Dedifferentiated amniotic fluid mesenchymal stem cell (primary cell): ENCODE measurements at regions not wholly inside any gene's neighbourhood (a gene's known extent, or its start where the extent isn't known, plus 50 kb on each side); places are given as distances from the start of the nearest gene placed in this dataset.
"Not testable (repeated sequence)": the region's sequence is repeated elsewhere in the genome, so short reads cannot be mapped to it uniquely, and the experiment has no call there.

Experiments
- DNase-seq: peaks from one replicate; pipeline ENCODE4 v3.0.0-alpha.2; 2016; ENCODE audit errors: extremely low spot score

DNA sequence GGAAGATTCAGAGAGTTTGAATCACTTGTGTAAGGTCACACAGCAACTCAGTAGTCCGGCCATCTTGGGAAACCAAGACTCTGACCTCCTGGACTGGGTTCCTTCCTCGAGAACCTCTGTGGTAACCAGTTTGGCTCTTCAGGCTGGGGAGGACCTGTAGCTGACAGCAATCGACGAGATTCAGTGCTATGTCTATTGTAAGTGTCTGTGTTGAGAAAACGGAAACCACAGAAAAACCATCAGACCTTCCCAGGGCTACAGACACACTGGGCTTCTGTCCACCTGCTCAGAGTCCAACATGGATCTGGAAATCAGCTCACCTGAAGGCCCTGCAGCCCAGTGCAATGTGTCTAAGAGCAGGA lies 403.7 kb downstream of the RPS24 start:
- DNase-seq = no peak

DNA sequence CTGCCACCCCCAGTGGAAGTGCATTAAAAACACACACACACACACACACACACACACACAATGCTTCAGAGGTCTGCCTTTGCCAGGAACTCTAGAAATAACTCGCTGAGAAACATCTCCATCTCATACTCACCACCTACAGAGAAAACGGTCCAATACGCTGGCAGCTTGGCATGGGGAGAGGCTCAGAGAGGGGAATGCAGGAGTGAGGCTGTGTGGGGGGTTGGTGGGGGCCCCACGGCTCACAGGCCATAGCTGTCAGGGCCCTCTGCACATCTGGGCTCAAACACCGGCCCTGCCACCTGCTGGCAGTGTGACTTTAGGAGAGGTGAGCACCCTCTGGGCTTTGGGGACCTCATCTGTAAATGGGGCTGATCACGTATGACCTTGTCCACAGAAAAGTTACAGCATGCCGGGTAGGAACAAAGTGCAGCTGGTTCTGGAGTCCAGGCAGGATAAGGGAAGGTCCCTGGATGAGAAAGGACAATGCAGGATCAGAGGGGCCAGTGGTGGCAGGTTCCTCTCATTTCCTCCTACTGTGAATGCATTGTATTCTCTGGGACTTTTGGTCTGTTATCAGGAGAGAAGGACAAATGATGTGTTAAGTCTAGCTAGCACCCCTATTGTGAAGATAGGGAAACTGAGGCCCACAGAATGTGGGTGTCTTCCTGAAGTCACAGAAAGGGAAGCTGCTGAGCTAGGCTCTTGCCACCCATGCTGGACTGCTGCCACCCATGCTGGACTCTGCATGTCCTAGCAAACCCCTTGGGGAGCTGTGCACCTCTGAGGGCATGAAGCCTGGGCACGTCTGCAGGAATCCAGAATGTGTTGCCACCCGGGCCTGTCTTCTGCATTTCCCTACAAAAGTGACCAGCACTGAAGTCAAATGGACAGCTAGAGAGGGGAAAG lies 404.6 kb downstream of the RPS24 start:
- no peak for DNase-seq

DNA sequence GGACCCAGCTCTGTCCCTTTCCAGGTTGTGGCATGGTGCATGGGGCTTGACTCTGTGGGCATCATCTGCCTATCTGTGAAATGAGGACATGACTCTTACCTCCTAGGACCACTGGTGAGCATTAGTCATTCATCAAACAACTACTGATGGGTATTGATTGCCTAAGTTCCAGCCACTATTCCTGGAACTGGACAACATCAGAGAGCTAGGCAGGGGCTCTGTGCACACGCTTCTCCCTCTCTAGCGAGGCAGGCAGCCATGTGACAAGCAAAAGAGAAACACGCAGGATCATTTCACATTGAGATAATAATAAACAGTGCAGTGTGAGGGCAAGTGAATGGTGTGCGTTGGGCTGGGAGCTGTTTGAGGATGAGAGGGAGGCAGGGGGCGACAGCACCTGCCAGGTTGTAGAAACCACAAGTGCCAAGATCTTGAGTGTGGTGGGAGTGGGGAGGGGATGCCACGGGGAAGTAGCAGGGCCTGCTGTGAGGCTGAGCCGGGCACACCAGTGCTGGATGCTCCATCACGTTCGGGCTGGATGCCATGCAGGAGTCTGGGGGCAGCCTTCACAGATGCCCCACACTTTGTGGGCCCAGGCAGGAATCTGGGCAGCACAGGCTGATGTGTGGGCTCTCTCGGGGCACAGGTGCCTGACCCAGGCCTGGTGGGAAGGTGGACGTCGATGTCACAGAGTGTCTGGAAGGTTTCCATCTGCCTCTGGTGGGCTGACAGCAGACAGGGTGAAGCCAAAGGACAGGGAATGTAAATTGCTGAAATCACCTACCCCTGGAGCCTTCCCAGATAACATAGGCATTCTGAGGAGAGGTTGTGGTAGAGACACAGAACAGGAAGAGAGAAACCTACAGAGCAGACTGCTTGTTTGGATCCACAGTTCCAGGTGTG lies 405.5 kb downstream of the RPS24 start:
- no peak for DNase-seq

DNA sequence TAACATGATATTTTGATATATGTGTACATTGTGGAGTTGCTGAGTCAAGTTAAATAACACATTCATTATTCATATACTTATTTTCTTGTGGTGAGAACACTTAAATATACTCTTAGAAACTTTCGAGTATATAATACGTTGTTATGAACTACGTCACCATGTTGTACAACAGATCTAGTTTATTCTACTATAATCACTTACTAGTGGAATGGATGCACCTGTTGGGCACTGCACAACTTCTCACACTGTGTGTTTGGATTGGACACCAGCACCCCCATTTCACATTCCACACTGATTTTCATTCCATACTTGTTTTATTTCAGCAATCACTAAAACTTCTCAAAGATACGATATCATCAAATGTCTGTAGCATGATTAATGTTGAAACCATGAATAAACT lies 407.3 kb downstream of the RPS24 start:
- no peak for DNase-seq

DNA sequence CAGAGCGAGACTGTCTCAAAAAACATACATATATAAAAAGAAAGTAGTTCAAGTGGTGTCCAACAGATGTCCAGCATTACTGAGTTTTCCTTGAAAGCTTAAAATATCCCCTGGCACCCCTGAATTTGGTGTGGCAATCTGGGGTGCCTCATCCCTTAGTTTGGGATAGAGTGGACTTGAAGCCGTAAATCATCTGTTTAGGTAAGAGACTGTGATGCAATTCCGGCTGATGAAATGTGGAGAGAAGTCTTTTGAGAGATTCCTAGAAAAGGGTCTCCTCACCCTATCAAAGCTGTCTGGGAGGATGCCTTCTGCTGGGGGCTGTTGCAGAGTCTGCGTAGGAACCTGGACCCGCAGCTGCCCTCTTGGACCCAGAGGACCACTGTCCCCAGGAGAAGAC lies 408.0 kb downstream of the RPS24 start:
- DNase-seq = no peak

DNA sequence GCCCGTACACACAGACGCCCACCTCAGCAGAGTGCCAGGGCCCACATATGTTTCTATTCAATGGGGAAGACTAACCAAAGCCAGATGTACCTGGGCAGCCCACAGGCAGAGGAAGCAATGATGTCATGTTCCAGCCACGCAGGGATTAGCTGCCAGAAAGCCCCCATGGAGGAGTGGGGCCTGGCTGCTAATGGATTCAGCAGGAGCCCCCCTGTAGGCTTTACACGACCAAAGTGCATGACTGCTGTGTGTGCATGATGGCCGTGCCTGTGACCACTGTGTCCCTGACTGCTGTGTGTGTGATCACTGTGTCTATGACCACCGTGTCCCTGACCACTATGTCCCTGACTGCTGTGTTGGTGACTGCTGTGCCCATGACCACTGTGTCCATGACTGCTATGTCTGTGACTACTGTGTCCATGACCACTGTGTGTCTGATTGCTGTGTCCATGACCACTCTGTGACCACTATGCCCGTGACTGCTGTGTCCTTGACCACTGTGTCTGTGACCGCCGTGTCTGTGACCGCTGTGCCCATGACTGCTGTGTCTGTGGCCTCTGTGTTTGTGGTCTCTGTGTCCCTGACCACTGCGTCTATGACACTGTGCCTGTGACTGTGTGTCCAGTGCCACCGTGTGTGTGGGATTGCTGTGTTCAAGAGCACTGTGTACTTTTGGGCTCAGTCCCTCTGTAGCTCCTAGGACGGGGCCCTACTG lies 409.3 kb downstream of the RPS24 start:
- DNase-seq = no peak

DNA sequence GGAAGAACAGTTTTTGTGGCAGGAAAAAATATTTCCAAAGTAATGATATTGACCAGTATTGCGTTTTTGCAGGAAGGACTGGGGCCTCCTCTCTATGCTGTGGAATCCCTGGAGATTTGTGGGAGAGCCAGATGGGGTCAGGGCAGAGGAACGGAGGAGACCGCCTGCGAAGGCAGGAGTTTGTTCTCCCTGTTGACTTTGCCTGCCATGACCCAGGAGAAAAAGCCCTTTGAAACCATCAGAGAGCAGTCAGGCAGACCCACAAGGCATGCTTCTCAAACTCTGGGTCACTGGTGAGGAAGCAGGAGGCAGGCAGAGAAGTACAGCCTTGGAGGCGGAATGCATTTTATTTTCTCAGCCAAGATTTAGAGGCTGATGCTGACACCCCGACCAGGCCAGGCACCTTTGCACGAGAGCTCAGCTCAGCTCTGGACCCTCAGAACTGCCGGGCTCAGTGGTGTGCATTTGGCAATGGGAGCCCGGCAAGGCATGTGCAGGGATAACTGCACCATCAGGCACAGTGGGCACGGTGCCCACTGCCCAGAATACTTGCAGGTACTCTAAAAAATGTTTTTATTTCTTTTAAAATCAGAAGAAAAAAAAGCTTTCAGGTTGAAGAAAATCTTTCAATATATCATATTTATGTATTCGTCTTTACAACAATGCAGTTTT lies 410.4 kb downstream of the RPS24 start:
- DNase-seq = no peak

DNA sequence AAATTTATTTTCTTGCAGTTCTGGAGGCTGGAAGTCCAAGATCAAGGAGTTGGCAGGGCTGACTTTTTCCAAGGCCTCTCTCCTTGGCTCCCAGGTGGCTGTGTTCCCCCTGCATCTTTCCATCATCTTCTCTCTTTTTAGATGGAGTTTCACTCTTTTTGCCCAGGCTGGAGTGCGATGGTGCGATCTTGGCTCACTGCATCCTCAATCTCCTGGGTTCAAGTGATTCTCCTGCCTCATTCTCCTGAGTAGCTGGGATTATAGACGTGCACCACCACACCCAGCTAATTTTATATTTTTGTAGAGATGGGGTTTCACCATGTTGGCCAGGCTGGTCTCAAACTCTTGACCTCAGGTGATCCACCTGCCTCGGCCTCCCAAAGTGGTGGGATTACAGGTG lies 411.1 kb downstream of the RPS24 start:
- DNase-seq = not testable (repeated sequence)

DNA sequence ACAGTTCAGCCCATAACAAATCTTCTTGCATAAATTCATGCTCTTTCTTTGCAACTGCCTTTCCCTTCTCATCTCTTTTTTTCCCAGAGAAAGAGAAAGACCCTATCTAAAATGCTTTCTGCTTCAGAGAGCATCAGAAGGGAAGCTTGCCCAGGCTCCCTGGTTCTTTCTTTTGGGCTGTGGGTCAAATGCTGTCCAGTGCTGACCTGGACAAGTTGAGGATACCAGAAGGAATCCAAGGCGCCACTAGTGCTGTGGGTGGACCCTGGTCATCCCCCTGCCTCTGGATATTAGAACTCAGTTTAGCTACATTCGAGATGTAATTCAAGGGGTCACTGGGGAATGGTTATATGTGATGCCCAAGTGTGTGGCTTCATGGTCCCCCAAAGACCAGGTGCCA lies 411.6 kb downstream of the RPS24 start:
- no peak for DNase-seq

DNA sequence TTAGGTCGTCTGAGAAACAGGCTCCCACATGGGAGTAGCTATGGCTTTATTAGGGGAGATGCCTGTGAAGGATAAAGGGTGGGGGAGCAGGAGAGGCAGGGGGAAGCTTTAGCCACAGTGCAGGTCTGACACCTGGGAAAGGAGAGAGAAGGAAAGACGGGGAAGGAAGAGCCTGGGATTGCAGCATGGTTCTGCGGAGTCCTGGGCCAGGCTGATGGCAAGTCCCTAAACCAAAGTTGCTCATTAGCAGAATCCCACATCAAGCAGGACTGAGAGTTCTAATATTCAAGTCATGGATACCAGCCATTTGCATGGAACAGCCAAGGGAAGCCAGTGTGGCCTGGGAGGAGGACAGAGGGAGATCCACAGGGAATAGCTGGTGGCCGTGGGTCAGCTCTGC lies 414.8 kb downstream of the RPS24 start:
- no peak for DNase-seq

DNA sequence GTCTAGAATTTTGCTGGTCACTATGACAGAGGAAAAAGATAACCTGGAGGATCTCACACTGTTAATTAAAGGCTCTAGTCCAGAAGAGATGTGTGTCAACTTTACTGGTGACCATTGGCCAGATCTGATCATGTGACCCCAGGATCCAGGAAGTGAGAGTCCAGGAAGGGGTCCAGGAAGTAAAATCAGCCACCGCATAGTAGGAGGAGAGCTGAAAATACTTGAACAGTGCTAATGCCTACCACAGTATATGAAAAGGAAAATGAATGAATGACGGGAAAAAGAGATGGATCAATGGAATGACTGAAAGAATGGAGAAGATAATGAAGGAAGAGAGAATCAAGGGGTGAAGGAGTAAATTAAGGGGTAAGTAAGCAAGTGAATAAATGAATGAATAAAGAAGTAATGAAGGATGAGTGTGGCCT lies 415.3 kb downstream of the RPS24 start:
- no peak for DNase-seq

DNA sequence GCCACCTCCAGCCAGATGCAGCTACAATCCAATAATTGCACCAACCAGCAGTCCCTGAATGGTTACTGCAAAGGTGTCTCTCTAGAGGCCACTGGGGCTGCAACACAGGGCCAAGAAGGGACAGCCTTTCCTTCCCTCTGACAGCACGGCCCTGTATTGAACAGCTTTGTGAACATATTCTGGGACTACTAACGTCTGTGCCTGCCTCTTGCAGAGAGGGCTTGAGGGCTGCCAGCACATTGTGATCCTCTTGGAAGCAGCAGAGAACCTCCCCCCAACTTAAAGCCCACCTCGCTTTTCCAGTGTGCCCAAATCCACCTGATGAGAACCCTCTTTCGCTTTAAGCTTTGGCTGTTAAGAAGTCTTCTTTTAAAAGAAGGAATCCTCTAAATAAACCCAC lies 415.9 kb downstream of the RPS24 start:
- DNase-seq = no peak

DNA sequence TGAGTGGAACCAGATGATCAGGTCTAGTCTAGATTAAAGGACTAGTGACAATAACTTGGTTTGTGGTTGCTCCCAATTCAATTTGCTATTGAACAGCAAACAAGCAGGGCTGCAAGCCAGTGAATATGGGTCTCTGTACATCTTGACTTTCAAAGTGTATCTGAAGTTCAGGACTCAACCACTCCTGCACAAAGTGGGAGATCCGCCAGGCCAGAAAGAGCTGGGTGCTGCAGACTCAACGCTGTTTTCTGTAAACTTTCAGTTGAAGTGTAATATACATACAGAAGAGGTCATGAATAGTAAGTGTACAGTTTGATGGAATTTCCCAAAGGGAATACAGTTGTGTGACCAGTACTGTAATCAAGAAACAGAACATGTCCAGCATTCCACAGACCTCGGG lies 416.6 kb downstream of the RPS24 start:
- DNase-seq = no peak

DNA sequence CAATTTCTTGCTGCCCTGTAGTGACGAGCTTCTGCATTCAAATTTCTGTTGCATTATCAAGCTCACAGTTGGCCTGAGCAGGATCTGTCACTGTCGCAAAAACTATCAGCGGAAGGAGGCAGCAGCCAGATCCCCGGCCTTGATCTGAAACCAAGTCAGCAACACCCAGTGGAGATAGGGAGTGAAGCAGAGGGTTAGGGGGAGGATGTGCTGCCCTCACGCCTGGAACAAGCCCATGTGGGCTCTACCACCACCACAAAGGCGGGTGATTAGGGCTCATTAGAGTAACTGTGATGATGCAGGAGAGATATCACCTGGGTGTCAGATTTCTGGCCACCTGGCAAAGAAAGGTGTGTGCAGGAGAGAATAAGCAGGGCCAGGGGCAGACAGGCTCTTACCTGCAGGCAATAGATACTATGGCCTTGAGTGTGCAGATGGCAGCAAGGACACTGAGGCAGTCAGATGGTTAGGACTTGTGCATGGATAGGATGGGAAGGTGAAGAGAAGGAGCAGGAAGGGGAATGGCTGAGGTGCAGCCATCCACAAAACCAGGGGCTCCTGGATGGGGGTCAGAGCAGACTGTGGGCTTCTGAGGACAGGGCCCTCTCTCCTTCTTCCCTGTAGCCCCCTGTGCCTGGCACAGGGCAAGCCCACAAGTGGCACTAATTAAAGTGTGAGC lies 417.3 kb downstream of the RPS24 start:
- no peak for DNase-seq

DNA sequence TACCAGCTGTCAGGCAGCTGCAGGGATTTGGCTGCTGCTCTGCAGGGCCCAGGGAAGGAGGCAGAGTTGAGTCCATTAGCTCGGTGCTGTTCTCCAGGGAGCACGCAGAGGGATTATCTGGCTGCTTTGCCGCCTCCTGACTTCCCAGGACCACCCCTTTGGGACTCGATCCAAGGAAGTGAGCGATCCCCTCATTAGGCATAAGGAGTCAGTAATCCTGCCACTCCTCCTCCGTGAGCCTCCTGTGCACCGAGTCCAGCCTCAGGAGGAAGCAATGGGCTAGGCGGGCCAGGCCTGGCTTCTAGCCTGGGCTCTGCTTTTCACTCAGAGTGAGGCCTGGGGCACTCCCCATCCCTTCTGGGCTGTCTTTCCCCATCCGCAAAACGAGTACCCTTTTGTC lies 417.9 kb downstream of the RPS24 start:
- no peak for DNase-seq

DNA sequence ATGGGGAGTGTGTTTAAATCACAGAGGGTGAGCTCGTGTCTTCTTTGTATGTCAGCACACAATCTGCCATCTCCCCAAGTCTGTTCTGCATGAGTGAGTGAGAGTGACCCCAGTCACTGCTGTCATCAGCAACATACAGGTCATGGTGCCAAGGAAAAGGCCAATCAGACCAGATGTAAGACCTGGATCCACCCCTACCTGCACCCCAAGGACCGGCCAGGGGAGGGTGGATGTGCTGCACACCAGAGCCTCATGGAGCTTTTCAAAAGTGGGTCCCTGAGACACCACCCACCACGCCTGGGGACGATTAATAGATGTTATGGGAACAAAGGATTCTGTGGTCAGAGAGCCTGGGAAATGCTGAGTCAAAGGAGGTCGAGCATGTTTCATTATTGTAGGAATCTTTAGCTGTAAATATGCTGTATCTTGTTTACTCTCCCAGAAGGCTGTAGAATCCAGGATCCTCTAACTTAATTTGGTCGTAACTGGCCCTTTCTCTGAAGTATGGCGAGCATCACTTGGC lies 420.5 kb downstream of the RPS24 start:
- DNase-seq = no peak

DNA sequence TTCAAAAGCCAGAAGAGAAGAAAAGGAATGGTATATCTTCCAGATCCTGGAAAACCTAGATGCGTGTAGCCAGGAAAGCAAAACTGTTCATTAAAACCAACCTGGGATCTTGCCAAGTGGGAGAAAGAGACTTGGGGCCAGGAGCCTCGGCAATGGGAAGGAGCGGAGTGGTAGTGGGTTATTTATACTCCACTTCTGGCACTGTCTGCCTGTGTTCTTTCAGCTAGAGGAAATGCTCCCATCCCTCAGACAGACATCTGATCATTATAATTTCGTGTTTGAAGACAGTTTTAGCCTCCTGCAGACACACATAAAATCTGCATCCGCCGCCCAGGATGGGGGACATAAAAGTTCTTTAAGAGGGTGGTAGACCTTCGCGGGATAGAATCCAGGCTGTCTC lies 421.6 kb downstream of the RPS24 start:
- DNase-seq = no peak

DNA sequence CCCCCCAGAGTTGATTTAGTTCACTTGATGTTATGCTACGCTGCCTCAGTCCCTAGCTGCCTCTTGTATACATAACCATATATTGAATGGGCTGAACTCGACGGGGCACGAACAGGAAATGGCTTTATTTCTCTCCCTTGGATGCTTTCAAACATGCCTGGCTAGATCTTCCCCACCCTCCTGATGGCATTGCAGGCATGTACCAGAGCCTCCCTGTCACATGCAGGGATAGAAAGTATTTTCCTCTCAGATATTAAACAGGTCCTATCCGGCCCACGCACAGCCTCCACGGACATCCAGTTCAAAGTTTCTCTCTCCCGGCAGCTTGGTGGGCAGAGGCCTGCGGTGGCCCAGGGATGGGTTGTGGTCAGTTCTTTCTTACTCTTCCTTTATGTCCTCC lies 422.1 kb downstream of the RPS24 start:
- no peak for DNase-seq

DNA sequence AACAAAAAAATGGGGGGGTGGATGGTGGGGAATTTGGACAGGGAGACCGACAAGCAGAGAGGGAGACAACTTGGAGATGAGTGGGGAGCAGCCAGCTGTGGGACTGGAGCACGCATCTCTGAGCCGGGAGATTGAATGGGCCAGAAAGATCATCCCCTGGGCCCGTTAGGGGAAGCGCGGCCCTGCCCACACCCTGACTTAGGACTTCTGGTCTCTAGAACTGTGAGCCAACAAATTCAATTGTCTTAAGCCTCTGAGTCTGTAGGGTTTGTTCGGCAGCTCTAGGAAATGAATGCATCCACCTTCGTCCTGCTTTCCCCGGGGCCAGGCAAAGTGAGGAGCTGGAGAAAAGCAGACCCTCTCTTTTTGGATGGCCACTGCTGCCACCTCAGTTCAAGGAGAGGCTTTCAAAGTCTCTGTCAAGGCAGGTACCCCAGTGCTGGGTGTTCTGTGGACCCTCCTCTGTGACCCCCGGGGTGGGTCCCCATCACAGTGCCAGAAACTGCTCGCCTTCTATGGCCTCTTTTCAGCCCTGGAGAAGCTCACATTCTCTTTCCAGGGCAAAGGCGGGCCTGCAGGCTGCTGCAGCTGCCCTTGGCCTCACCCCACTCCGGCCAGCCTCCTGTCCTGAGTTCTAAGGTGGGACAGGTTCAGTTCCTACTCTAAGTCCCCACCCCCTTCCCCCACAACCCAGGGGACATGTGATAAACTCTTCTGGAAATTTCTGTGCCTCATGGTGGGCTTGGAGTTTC lies 423.2 kb downstream of the RPS24 start:
- DNase-seq = no peak

DNA sequence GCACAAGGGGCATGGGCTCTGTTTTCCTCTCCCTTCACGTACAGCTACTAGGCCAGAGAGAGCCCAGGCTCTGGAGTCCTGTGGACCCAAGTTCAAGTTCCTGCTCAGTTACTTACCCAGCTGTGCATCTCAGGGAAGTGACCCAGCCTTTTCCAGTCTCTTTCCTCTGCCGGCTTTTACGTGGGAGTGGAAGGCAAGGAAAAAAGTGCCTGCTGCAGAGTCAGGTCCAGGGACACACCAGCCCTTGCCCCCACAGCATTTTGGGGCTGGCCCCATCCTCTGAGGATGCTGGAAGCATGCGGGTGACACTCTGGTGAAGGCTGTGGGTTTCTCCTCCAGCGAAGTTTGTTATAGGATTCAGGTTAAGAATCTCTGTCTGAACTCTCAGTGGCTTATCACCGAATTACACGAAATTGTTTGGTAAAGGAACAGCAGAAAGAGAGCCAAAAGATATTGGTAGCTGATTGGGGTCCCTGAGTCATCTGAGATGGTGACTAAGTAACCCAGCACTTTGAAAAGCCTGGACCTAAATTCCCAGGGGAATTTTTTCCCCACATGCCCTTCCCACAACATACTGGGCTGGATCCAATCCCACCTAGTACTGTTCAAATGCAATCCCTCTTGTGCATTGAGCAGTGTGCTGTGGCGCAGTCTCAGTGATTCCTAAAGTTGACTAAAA lies 424.3 kb downstream of the RPS24 start:
- DNase-seq = peak; percentile 18
